ENCODE measurements at regions not wholly inside any gene's neighbourhood (a gene's known extent, or its start where the extent isn't known, plus 50 kb on each side); places are given as distances from the start of the nearest gene placed in this dataset.

GRCh38 chr7:35477609-35478008, 217.3 kb downstream of the HERPUD2 start:
- Histone ChIP-seq H3K9me3 (replicated peaks) (no peaks in the 10 kb centered on the region), H3K4me3 (no peak overlapping the region), H3K36me3 (no peaks in the 10 kb centered on the region), H3K27ac (no peak overlapping the region), H3K4me1 (replicated peaks) (no peaks in the 10 kb centered on the region), H3K27me3 (replicated peaks) (no peaks in the 10 kb centered on the region)
- DNase-seq (ENCODE audit: low read depth in 1 of 2, low spot score in 2 of 2), result no peak

GRCh38 chr7:35474100-35474499, 220.2 kb upstream of the TBX20 start:
- Histone ChIP-seq H3K36me3 (no peaks in the 10 kb centered on the region), H3K4me1 (replicated peaks) (no peaks in the 10 kb centered on the region), H3K9me3 (replicated peaks) (no peaks in the 10 kb centered on the region), H3K27ac (no peak overlapping the region), H3K27me3 (replicated peaks) (no peaks in the 10 kb centered on the region), H3K4me3 (no peak overlapping the region)
- DNase-seq (ENCODE audit: low read depth in 1 of 2, low spot score in 2 of 2), result no peak

- no peak overlapping the region for H3K27ac ChIP-seq
- DNase-seq (ENCODE audit: low read depth in 1 of 2, low spot score in 2 of 2), result no peak
- no peaks in the 10 kb centered on the region for H3K27me3 ChIP-seq (replicated peaks)
- H3K4me3 ChIP-seq, result no peak overlapping the region
- H3K36me3 ChIP-seq, result no peaks in the 10 kb centered on the region
- H3K4me1 ChIP-seq (replicated peaks), result no peaks in the 10 kb centered on the region
- H3K9me3 ChIP-seq (replicated peaks), result no peaks in the 10 kb centered on the region
Measured at GRCh38 chr7:35468606-35469005, 214.7 kb upstream of the TBX20 start.

- Histone ChIP-seq H3K36me3 (no peaks in the 10 kb centered on the region), H3K27me3 (replicated peaks) (no peaks in the 10 kb centered on the region), H3K27ac (no peak overlapping the region), H3K4me3 (no peak overlapping the region), H3K9me3 (replicated peaks) (no peaks in the 10 kb centered on the region), H3K4me1 (replicated peaks) (no peaks in the 10 kb centered on the region)
- DNase-seq (ENCODE audit: low read depth in 1 of 2, low spot score in 2 of 2), result no peak
Measured at GRCh38 chr7:35467456-35467978, 213.6 kb upstream of the TBX20 start.

GRCh38 chr7:35465791-35466336, 212.0 kb upstream of the TBX20 start:
- no peak overlapping the region for H3K27ac ChIP-seq
- no peaks in the 10 kb centered on the region for H3K36me3 ChIP-seq
- H3K4me1 ChIP-seq (replicated peaks), result no peaks in the 10 kb centered on the region
- H3K4me3 ChIP-seq, result no peak overlapping the region
- no peaks in the 10 kb centered on the region for H3K27me3 ChIP-seq (replicated peaks)
- no peaks in the 10 kb centered on the region for H3K9me3 ChIP-seq (replicated peaks)
- DNase-seq (ENCODE audit: low read depth in 1 of 2, low spot score in 2 of 2), result no peak

GRCh38 chr7:35463751-35464150, 209.9 kb upstream of the TBX20 start:
- Histone ChIP-seq H3K36me3 (no peaks in the 10 kb centered on the region), H3K27me3 (replicated peaks) (no peaks in the 10 kb centered on the region), H3K4me1 (replicated peaks) (no peaks in the 10 kb centered on the region), H3K9me3 (replicated peaks) (no peaks in the 10 kb centered on the region), H3K4me3 (no peak overlapping the region), H3K27ac (no peak overlapping the region)
- no peak for DNase-seq (ENCODE audit: low read depth in 1 of 2, low spot score in 2 of 2)

- no peak for DNase-seq (ENCODE audit: low read depth in 1 of 2, low spot score in 2 of 2)
- Histone ChIP-seq H3K9me3 (replicated peaks) (no peaks in the 10 kb centered on the region), H3K4me1 (replicated peaks) (no peaks in the 10 kb centered on the region), H3K27ac (no peak overlapping the region), H3K4me3 (no peak overlapping the region), H3K36me3 (no peaks in the 10 kb centered on the region), H3K27me3 (replicated peaks) (no peaks in the 10 kb centered on the region)
Measured at GRCh38 chr7:35463176-35463700, 209.3 kb upstream of the TBX20 start.

GRCh38 chr7:35454575-35455385, 200.9 kb upstream of the TBX20 start:
- Histone ChIP-seq H3K4me3 (no peak overlapping the region), H3K9me3 (replicated peaks) (no peaks in the 10 kb centered on the region), H3K4me1 (replicated peaks) (no peaks in the 10 kb centered on the region), H3K27me3 (replicated peaks) (no peaks in the 10 kb centered on the region), H3K27ac (no peak overlapping the region), H3K36me3 (no peaks in the 10 kb centered on the region)
- no peak for DNase-seq (ENCODE audit: low read depth in 1 of 2, low spot score in 2 of 2)

- no peak overlapping the region for H3K4me3 ChIP-seq
- H3K27me3 ChIP-seq (replicated peaks), result no peaks in the 10 kb centered on the region; the same call in 1 of the 2 replicates
- no peaks in the 10 kb centered on the region for H3K4me1 ChIP-seq (replicated peaks)
- H3K27ac ChIP-seq, result no peak overlapping the region
- no peaks in the 10 kb centered on the region for H3K36me3 ChIP-seq
- H3K9me3 ChIP-seq (replicated peaks), result no peaks in the 10 kb centered on the region
- no peak for DNase-seq (ENCODE audit: low read depth in 1 of 2, low spot score in 2 of 2)
Measured at GRCh38 chr7:35450456-35451214, 196.7 kb upstream of the TBX20 start.

GRCh38 chr7:35448486-35448885, 194.6 kb upstream of the TBX20 start:
- no peak overlapping the region for H3K4me3 ChIP-seq
- no peak overlapping the region for H3K27ac ChIP-seq
- no peaks in the 10 kb centered on the region for H3K36me3 ChIP-seq
- no peaks in the 10 kb centered on the region for H3K9me3 ChIP-seq (replicated peaks)
- no peaks in the 10 kb centered on the region; the same call in 1 of the 2 replicates for H3K27me3 ChIP-seq (replicated peaks)
- H3K4me1 ChIP-seq (replicated peaks), result no peaks in the 10 kb centered on the region
- no peak for DNase-seq (ENCODE audit: low read depth in 1 of 2, low spot score in 2 of 2)

- Histone ChIP-seq H3K27ac (no peak overlapping the region), H3K9me3 (replicated peaks) (no peaks in the 10 kb centered on the region), H3K27me3 (replicated peaks) (no peaks in the 10 kb centered on the region; the same call in 1 of the 2 replicates), H3K4me1 (replicated peaks) (no peaks in the 10 kb centered on the region), H3K4me3 (no peak overlapping the region), H3K36me3 (no peaks in the 10 kb centered on the region)
- no peak for DNase-seq (ENCODE audit: low read depth in 1 of 2, low spot score in 2 of 2)
Measured at GRCh38 chr7:35446091-35446490, 192.2 kb upstream of the TBX20 start.

- H3K36me3 ChIP-seq, result no peaks in the 10 kb centered on the region
- no peak overlapping the region for H3K27ac ChIP-seq
- no peaks in the 10 kb centered on the region for H3K4me1 ChIP-seq (replicated peaks)
- no peak for DNase-seq (ENCODE audit: low read depth in 1 of 2, low spot score in 2 of 2)
- H3K9me3 ChIP-seq (replicated peaks), result no peaks in the 10 kb centered on the region
- no peaks in the 10 kb centered on the region for H3K27me3 ChIP-seq (replicated peaks)
- H3K4me3 ChIP-seq, result no peak overlapping the region
Measured at GRCh38 chr7:35437619-35438275, 183.8 kb upstream of the TBX20 start.

- no peaks in the 10 kb centered on the region for H3K4me1 ChIP-seq (replicated peaks)
- no peak overlapping the region for H3K27ac ChIP-seq
- H3K27me3 ChIP-seq (replicated peaks), result no peaks in the 10 kb centered on the region
- H3K9me3 ChIP-seq (replicated peaks), result no peaks in the 10 kb centered on the region
- H3K36me3 ChIP-seq, result no peaks in the 10 kb centered on the region
- H3K4me3 ChIP-seq, result no peak overlapping the region
- no peak for DNase-seq (ENCODE audit: low read depth in 1 of 2, low spot score in 2 of 2)
Measured at GRCh38 chr7:35436452-35436851, 182.6 kb upstream of the TBX20 start.

All from SJSA1 (cell line).